ENCODE measurements at regions not wholly inside any gene's neighbourhood (a gene's known extent, or its start where the extent isn't known, plus 50 kb on each side); places are given as distances from the start of the nearest gene placed in this dataset.
"Not testable (repeated sequence)": the region's sequence is repeated elsewhere in the genome, so short reads cannot be mapped to it uniquely, and the experiment has no call there.

GRCh38 chr4:132457987-132458386 is 691.1 kb upstream of the PCDH10 start:
- TF ChIP-seq POLR2AphosphoS5 (IDR thresholded peaks at IDR 0.05; ENCODE audit: borderline replicate concordance, low read depth, low read length); EZH2 (IDR thresholded peaks at IDR 0.05); FOXP2 (optimal IDR thresholded peaks at IDR 0.05; ENCODE audit: control extremely low read depth, extremely low read length, insufficient read depth): not testable (repeated sequence)
